ENCODE measurements at regions not wholly inside any gene's neighbourhood (a gene's known extent, or its start where the extent isn't known, plus 50 kb on each side); places are given as distances from the start of the nearest gene placed in this dataset.

GRCh38 chr4:20538905-20539304 is 161.4 kb upstream of the PACRGL start:
- TF ChIP-seq CTCF (IDR thresholded peaks at IDR 0.05) = no peak
- no peak for TF ChIP-seq EP300 (IDR thresholded peaks at IDR 0.05)
- no peak for TF ChIP-seq POLR2AphosphoS5 (IDR thresholded peaks at IDR 0.05)

Measured in suprapubic skin (tissue), 4 donors.